NB4 (cell line): ENCODE measurements at regions not wholly inside any gene's neighbourhood (a gene's known extent, or its start where the extent isn't known, plus 50 kb on each side); places are given as distances from the start of the nearest gene placed in this dataset.

Experiments
- CTCF ChIP-seq: IDR thresholded peaks from one replicate; pipeline ENCODE4 v1.5.1; 2012; ENCODE audit warnings: low read depth, low read length
- POLR2A ChIP-seq: IDR thresholded peaks from 2 replicates; pipeline ENCODE4 v1.6.1; 2011; ENCODE audit warnings: mild to moderate bottlenecking; ENCODE audit not compliant: insufficient read length; ENCODE audit errors: extremely low read depth

GRCh38 chr6:166851426-166851825, 104.9 kb downstream of the RNASET2 start:
- TF ChIP-seq CTCF (no peak), POLR2A (no peak)
